GM06990 (cell line): ENCODE measurements at regions not wholly inside any gene's neighbourhood (a gene's known extent, or its start where the extent isn't known, plus 50 kb on each side); places are given as distances from the start of the nearest gene placed in this dataset.

Source experiments
- DNase-seq: peaks from one replicate; pipeline ENCODE4 v3.0.0-alpha.2; 2011; ENCODE audit not compliant: insufficient read length; ENCODE audit errors: extremely low read depth
- H3K27me3 ChIP-seq: replicated peaks from 2 replicates; pipeline ENCODE4 v1.6.0; 2011; ENCODE audit warnings: low read length; ENCODE audit not compliant: control insufficient read depth, insufficient read depth
- H3K36me3 ChIP-seq: 2 replicates; pipeline ENCODE4 v1.5.1; 2011; ENCODE audit warnings: low read length; ENCODE audit not compliant: control insufficient read depth, insufficient read depth
- H3K4me3 ChIP-seq: replicated peaks from 2 replicates; pipeline ENCODE4 v1.5.1; 2011; ENCODE audit warnings: low read depth, mild to moderate bottlenecking, control low read depth, low read length
- CTCF ChIP-seq: IDR thresholded peaks from 2 replicates; pipeline ENCODE4 v1.5.1; 2011; ENCODE audit warnings: low read length, control low read depth, mild to moderate bottlenecking, inconsistent platforms; ENCODE audit not compliant: insufficient read depth, poor library complexity, severe bottlenecking

DNA sequence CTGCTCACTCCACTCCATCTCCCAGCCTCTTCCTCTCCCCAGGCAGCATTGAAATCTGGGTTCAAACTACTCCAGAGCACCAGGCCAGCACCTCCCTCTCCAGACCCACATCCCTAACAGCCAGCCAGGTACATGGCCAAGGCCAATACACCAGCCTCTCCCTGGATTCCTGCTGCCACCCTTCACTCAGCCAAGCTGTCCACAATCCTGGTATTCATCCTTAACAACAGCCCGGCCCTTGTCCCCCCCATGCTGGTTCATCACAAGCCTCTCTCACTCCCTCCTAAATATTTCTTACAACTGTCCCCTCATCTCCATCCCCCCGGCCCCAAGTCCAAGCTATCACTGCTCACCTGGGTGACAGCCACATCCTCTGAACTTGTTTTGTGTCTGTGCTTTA, 129.9 kb upstream of the HAAO start:
- TF ChIP-seq CTCF = no peak
- DNase-seq = no peak
- H3K36me3 ChIP-seq = no peaks in the 10 kb centered on the region
- no peaks in the 10 kb centered on the region for H3K27me3 ChIP-seq
- no peak overlapping the region for H3K4me3 ChIP-seq

- DNase-seq = no peak
- no peak overlapping the region for H3K4me3 ChIP-seq
These were observed 129.3 kb upstream of the HAAO start for GRCh38 chr2:42921721-42922120.

DNA sequence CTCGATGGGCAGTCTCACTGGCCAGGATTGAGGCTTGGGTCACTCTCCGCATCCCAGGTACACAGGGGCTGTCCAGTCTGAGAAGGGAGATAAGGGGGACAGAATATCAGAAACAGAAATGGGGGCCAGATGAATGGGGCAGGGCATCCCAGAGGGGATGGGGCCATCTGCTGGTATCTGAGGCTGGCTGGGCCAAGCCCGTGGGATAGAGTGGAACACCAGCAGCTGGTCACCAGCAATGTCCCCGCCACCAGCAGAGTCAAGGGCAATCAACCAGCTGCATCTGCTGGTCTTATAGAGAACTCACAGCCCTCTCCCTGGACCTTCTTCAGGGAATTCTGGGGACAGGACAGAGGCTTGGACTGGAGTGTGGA, 128.8 kb upstream of the HAAO start:
- H3K4me3 ChIP-seq = no peak overlapping the region
- no peak for DNase-seq
- no peaks in the 10 kb centered on the region for H3K36me3 ChIP-seq
- H3K27me3 ChIP-seq = no peaks in the 10 kb centered on the region
- no peak for TF ChIP-seq CTCF

More at GRCh38 chr2:42921721-42922120, 129.3 kb upstream of the HAAO start:
- Histone ChIP-seq H3K27me3 (no peaks in the 10 kb centered on the region), H3K36me3 (no peaks in the 10 kb centered on the region)
- TF ChIP-seq CTCF = no peak

DNA sequence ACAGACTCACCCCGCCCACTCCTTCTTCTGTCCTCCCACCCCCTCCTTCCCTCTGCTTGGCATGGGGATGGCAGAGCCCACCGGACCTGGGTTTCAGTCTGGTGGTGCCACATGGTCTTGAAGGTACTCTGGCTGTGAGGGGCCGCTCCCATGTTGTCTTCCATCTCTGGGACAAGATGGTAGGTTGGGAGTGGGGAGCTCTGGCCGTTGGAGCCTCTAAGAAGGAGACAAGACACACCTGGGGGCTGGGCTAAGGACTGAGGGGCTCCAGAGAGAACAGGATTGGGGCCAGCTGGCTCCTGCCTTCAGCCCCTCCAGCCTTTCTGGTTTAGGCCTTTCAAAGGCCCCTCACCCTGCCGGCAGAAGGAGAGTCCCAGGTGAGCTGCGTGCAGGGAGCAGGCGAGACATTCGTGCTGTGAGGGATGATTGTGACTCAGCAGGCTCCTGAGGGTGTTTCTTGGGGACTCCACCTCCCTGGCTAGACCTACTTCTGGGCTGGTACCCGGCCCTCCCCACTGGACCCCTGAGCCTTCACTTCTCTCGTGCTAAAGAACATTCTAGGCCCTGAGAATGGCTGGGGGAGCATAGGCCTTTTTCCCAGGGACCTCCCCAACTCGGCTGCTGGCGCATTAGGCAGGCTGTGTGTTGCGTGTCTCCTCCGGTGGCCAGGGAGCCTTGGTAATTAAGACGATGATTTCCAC, 128.2 kb upstream of the HAAO start:
- Histone ChIP-seq H3K27me3 (no peaks in the 10 kb centered on the region), H3K36me3 (no peaks in the 10 kb centered on the region), H3K4me3 (no peak overlapping the region)
- DNase-seq = no peak
- TF ChIP-seq CTCF = no peak

DNA sequence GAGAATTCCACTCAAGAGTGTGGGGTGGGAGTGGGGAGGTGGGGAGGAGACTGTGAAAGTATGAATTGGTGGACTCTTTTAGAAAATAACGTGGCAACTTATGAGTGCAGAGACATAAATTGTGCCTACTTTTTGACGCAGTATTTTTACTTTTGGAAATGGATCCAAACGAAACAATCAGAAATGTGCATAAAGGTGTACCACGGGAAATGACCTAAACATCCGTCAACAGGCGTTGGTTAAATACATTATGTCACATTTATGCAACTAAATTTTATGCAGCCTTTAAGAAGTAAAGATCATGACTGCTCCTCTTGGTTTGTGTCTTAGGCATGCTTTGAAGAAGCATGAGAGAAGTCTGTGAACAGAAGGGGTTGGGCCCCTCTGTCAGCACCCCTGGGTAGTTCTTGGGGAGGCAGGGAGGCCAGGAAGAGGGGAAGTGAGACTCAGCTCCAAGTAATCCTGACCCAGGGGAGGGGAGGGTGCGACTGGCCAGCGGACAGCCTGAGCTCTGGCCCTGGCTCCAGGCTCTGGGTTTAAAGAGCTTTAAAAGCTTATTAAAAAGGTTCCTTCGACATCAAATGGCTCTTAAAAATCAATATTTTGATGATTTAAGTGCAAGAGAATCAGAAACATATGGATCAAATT, 126.4 kb upstream of the HAAO start:
- Histone ChIP-seq H3K27me3 (no peaks in the 10 kb centered on the region), H3K36me3 (no peaks in the 10 kb centered on the region), H3K4me3 (no peak overlapping the region)
- no peak for TF ChIP-seq CTCF
- no peak for DNase-seq
